Neural cell (in vitro differentiated cells): ENCODE measurements at regions not wholly inside any gene's neighbourhood (a gene's known extent, or its start where the extent isn't known, plus 50 kb on each side); places are given as distances from the start of the nearest gene placed in this dataset.

Source experiments
- H2AFZ ChIP-seq: fragments of 200-600, 300-800 bp; sonication (generic), shearing (Covaris generic); 2 replicates; pipeline ENCODE4 v1.6.0; 2014; ENCODE audit warnings: low read depth, mild to moderate bottlenecking, antibody characterized with exemption, low read length, moderate library complexity
- H3F3A ChIP-seq: fragments of 200-600 bp; shearing (Covaris generic); 2 replicates; pipeline ENCODE4 v1.6.1; 2016; ENCODE audit warnings: mild to moderate bottlenecking, moderate library complexity, mixed read lengths, antibody characterized with exemption, low read length; ENCODE audit not compliant: insufficient read depth, poor library complexity, severe bottlenecking
- H3K27ac ChIP-seq: fragments of 200-600, 300-800 bp; sonication (generic), shearing (Covaris generic); 2 replicates; pipeline ENCODE4 v1.5.1; 2014; ENCODE audit warnings: mild to moderate bottlenecking, low read length, moderate library complexity
- H3K27me3 ChIP-seq: fragments of 300-800, 200-600 bp; sonication (generic), shearing (Covaris generic); 2 replicates; pipeline ENCODE4 v1.6.0; 2014; ENCODE audit warnings: mild to moderate bottlenecking, low read depth, low read length, moderate library complexity; ENCODE audit not compliant: insufficient read depth
- H3K36me3 ChIP-seq: fragments of 300-800, 200-600 bp; sonication (generic), shearing (Covaris generic); 2 replicates; pipeline ENCODE4 v1.5.1; 2014; ENCODE audit warnings: mild to moderate bottlenecking, antibody characterized with exemption, low read length, moderate library complexity; ENCODE audit not compliant: insufficient read depth
- H3K4me2 ChIP-seq: fragments of 300-800, 200-600 bp; sonication (generic), shearing (Covaris generic); 2 replicates; pipeline ENCODE4 v1.6.0; 2014; ENCODE audit warnings: mild to moderate bottlenecking, low read length
- H3K4me3 ChIP-seq: fragments of 300-800, 200-600 bp; sonication (generic), shearing (Covaris generic); 2 replicates; pipeline ENCODE4 v1.5.1; 2014; ENCODE audit warnings: mild to moderate bottlenecking, low read length, moderate library complexity
- H3K79me2 ChIP-seq: fragments of 200-600 bp; shearing (Covaris generic); replicated peaks from 2 replicates; pipeline ENCODE4 v1.6.0; 2014; ENCODE audit warnings: mild to moderate bottlenecking, low read length, moderate library complexity; ENCODE audit not compliant: insufficient read depth
- H3K9ac ChIP-seq: fragments of 300-800, 200-600 bp; sonication (generic), shearing (Covaris generic); 2 replicates; pipeline ENCODE4 v1.6.1; 2016; ENCODE audit warnings: mild to moderate bottlenecking, low read length, mixed read lengths
- H3K9me2 ChIP-seq: fragments of 200-600 bp; shearing (Covaris generic); 2 replicates; pipeline ENCODE4 v1.6.1; 2016; ENCODE audit warnings: mild to moderate bottlenecking, low read length, mixed read lengths; ENCODE audit not compliant: insufficient read depth
- H3K9me3 ChIP-seq: fragments of 200-600, 300-800 bp; sonication (generic), shearing (Covaris generic); 2 replicates; pipeline ENCODE4 v1.6.1; 2016; ENCODE audit warnings: mild to moderate bottlenecking, mixed run types, low read length, moderate library complexity, mixed read lengths
- H4K20me1 ChIP-seq: fragments of 200-600 bp; shearing (Covaris generic); 2 replicates; pipeline ENCODE4 v1.6.1; 2016; ENCODE audit warnings: mild to moderate bottlenecking, mixed run types; ENCODE audit not compliant: insufficient read depth
- EP300 ChIP-seq: fragments of 450-650 bp; conservative IDR thresholded peaks from 2 replicates; pipeline ENCODE4 v1.6.1; 2014; ENCODE audit warnings: antibody characterized with exemption, mild to moderate bottlenecking, moderate library complexity; ENCODE audit not compliant: poor library complexity, severe bottlenecking
- EZH2 ChIP-seq: fragments of 200-600, 300-800 bp; shearing (Covaris generic), sonication (generic); IDR thresholded peaks from 2 replicates; pipeline ENCODE4 v1.6.1; 2014; ENCODE audit warnings: antibody characterized with exemption, low read length, borderline replicate concordance, mild to moderate bottlenecking; ENCODE audit not compliant: insufficient read depth, poor library complexity, severe bottlenecking
- MXI1 ChIP-seq: fragments of 450-650 bp; conservative IDR thresholded peaks from 2 replicates; pipeline ENCODE4 v1.6.1; 2014; ENCODE audit warnings: antibody characterized with exemption, mild to moderate bottlenecking; ENCODE audit not compliant: poor library complexity, severe bottlenecking
- POLR2AphosphoS5 ChIP-seq: IDR thresholded peaks from 2 replicates; pipeline ENCODE4 v1.6.1; 2012
- RAD21 ChIP-seq: fragments of 450-650 bp; conservative IDR thresholded peaks from 2 replicates; pipeline ENCODE4 v1.6.1; 2014; ENCODE audit warnings: antibody characterized with exemption, mild to moderate bottlenecking, moderate library complexity
- REST ChIP-seq: IDR thresholded peaks from 2 replicates; pipeline ENCODE4 v1.6.1; 2012; ENCODE audit warnings: borderline replicate concordance
- SMC3 ChIP-seq: fragments of 450-650 bp; conservative IDR thresholded peaks from 2 replicates; pipeline ENCODE4 v1.6.1; 2014; ENCODE audit warnings: antibody characterized with exemption, mild to moderate bottlenecking, moderate library complexity; ENCODE audit not compliant: poor library complexity
- TAF1 ChIP-seq: IDR thresholded peaks from 2 replicates; pipeline ENCODE4 v1.6.1; 2012; ENCODE audit warnings: low read depth
- TF ChIP-seq, protein P1 (sequence below): fragments of 450-650 bp; IDR thresholded peaks from 2 replicates; pipeline ENCODE4 v1.5.1; 2014; ENCODE audit warnings: antibody characterized with exemption, mild to moderate bottlenecking, moderate library complexity; ENCODE audit not compliant: poor library complexity, severe bottlenecking

- no peaks in the 10 kb centered on the region for H4K20me1 ChIP-seq
- TF ChIP-seq, protein P1, sequence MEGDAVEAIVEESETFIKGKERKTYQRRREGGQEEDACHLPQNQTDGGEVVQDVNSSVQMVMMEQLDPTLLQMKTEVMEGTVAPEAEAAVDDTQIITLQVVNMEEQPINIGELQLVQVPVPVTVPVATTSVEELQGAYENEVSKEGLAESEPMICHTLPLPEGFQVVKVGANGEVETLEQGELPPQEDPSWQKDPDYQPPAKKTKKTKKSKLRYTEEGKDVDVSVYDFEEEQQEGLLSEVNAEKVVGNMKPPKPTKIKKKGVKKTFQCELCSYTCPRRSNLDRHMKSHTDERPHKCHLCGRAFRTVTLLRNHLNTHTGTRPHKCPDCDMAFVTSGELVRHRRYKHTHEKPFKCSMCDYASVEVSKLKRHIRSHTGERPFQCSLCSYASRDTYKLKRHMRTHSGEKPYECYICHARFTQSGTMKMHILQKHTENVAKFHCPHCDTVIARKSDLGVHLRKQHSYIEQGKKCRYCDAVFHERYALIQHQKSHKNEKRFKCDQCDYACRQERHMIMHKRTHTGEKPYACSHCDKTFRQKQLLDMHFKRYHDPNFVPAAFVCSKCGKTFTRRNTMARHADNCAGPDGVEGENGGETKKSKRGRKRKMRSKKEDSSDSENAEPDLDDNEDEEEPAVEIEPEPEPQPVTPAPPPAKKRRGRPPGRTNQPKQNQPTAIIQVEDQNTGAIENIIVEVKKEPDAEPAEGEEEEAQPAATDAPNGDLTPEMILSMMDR, result no peak
- TF ChIP-seq POLR2AphosphoS5 (no peak), TAF1 (no peak), MXI1 (no peak), EZH2 (no peak), REST (no peak), SMC3 (no peak), RAD21 (no peak), EP300 (no peak)
Measured at GRCh38 chr13:69279213-69279612, 828.4 kb upstream of the ATXN8OS start.

DNA sequence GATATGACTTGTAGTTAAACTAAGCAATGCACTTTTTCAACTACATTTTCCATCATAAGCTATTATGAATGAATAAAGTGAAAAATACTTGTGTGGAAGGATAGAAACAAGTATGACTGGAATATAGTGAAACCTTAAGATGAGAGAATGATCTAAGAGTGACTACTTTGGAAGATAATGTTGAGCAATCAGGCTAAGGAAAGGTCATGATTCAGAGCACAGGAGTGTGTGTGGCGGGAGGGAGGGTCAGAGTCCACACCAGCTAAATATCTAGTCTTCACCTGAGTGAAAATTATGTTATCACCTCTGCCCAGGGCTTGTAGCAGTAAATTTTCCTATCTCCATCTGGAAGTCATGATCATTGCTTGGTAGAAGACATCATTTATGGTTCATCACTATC lies 833.4 kb upstream of the ATXN8OS start:
- Histone ChIP-seq H2AFZ (no peak overlapping the region), H3K27me3 (no peaks in the 10 kb centered on the region), H3K4me2 (no peak overlapping the region), H3K79me2 (no peaks in the 10 kb centered on the region), H3K9ac (no peak overlapping the region), H3K27ac (no peak overlapping the region), H3F3A (no peaks in the 10 kb centered on the region), H3K36me3 (no peaks in the 10 kb centered on the region), H3K9me3 (no peaks in the 10 kb centered on the region), H3K9me2 (no peaks in the 10 kb centered on the region), H4K20me1 (no peaks in the 10 kb centered on the region), H3K4me3 (no peak overlapping the region)
- TF ChIP-seq SMC3 (no peak), EZH2 (no peak), MXI1 (no peak), RAD21 (no peak), EP300 (no peak), TAF1 (no peak), REST (no peak), POLR2AphosphoS5 (no peak)
- TF ChIP-seq, protein P1, result no peak

More at GRCh38 chr13:69279213-69279612, 828.4 kb upstream of the ATXN8OS start:
- Histone ChIP-seq H3K36me3 (no peaks in the 10 kb centered on the region), H3K27me3 (no peaks in the 10 kb centered on the region), H3K9me2 (no peaks in the 10 kb centered on the region), H3K79me2 (no peaks in the 10 kb centered on the region), H3K27ac (no peak overlapping the region), H3K4me3 (no peak overlapping the region), H2AFZ (no peak overlapping the region), H3K9me3 (no peaks in the 10 kb centered on the region), H3K9ac (no peak overlapping the region), H3K4me2 (no peak overlapping the region), H3F3A (no peaks in the 10 kb centered on the region)
